ENCODE measurements at regions not wholly inside any gene's neighbourhood (a gene's known extent, or its start where the extent isn't known, plus 50 kb on each side); places are given as distances from the start of the nearest gene placed in this dataset.

- H3K27ac ChIP-seq = no peak overlapping the region
- no peak for TF ChIP-seq CTCF (conservative IDR thresholded peaks at IDR 0.05)
Measured at GRCh38 chr5:135641734-135642487, 63.1 kb upstream of the CXCL14 start.

- no peak for TF ChIP-seq CTCF (conservative IDR thresholded peaks at IDR 0.05)
- no peak overlapping the region for H3K27ac ChIP-seq
Measured at GRCh38 chr5:135641319-135641718, 62.5 kb upstream of the CXCL14 start.

- no peak overlapping the region for H3K27ac ChIP-seq
- no peak for TF ChIP-seq CTCF (conservative IDR thresholded peaks at IDR 0.05)
Measured at GRCh38 chr5:135635451-135635850, 56.7 kb upstream of the CXCL14 start.

- H3K27ac ChIP-seq = no peak overlapping the region
- no peak for TF ChIP-seq CTCF (conservative IDR thresholded peaks at IDR 0.05)
Measured at GRCh38 chr5:135632798-135633197, 54.0 kb upstream of the CXCL14 start.

GRCh38 chr5:135631391-135631790, 52.6 kb upstream of the CXCL14 start:
- H3K27ac ChIP-seq = no peak overlapping the region
- no peak for TF ChIP-seq CTCF (conservative IDR thresholded peaks at IDR 0.05)

GRCh38 chr5:135629666-135630065, 50.9 kb upstream of the CXCL14 start:
- no peak for TF ChIP-seq CTCF (conservative IDR thresholded peaks at IDR 0.05)
- no peak overlapping the region for H3K27ac ChIP-seq

GRCh38 chr5:135628771-135629563, 50.2 kb upstream of the CXCL14 start:
- H3K27ac ChIP-seq = no peak overlapping the region
- TF ChIP-seq CTCF (conservative IDR thresholded peaks at IDR 0.05) = no peak

All from VCaP (cell line).